ENCODE measurements at regions not wholly inside any gene's neighbourhood (a gene's known extent, or its start where the extent isn't known, plus 50 kb on each side); places are given as distances from the start of the nearest gene placed in this dataset.

DNA sequence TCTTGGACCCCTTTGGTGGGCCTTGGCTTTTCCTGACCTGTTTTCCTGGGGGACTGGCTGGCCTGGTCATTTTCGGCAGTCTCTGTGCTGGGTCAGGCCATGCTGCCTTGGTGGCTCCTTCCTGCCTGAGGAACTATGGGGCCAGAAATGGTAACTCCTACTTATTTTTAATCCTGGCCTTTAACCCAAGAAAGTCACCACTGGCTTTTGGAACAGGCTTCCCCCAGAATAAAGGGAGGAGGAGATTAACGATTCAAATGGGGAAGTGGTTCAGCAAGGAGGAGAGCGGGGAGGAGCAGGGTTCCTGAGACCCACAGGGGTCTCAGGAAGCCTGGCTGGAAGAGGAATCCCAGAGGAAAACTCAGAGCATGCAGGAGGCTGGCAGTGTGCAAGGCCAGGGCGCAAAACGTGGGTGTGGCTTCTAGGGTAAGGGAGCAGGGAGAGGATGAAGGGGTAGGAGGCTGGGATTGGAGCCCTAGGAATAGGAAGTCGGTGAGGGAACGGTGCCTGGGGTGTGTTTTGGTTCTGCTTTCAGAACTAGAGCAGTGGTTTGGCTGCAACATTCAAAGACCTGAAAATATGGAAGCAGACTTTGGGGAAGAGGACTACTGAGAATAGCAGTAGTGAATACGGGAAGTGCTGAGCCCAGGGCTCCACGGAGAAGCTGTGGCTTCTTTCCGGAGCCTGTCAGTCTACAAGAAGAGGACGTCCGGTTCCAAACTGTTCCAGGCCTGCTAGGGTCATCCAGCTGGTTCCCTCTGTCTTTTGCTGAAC, 271.1 kb upstream of the KLF4 start:
- Histone ChIP-seq H3K27ac (no peak overlapping the region), H3K27me3 (ENCODE audit: insufficient read depth, low read depth) (no peaks in the 10 kb centered on the region), H3K4me3 (IDR thresholded peaks at IDR 0.05; ENCODE audit: insufficient read depth, low read depth, low read length) (no peak overlapping the region), H3K36me3 (ENCODE audit: insufficient read depth) (no peaks in the 10 kb centered on the region), H3K9ac (no peak overlapping the region), H3K79me2 (ENCODE audit: insufficient read depth, low read depth) (no peaks in the 10 kb centered on the region), H2AFZ (ENCODE audit: low read depth) (no peak overlapping the region), H3K4me1 (ENCODE audit: low read depth, poor library complexity, severe bottlenecking) (no peaks in the 10 kb centered on the region), H4K20me1 (ENCODE audit: insufficient read depth) (no peaks in the 10 kb centered on the region), H3K4me2 (no peak overlapping the region)
- TF ChIP-seq, protein P1, sequence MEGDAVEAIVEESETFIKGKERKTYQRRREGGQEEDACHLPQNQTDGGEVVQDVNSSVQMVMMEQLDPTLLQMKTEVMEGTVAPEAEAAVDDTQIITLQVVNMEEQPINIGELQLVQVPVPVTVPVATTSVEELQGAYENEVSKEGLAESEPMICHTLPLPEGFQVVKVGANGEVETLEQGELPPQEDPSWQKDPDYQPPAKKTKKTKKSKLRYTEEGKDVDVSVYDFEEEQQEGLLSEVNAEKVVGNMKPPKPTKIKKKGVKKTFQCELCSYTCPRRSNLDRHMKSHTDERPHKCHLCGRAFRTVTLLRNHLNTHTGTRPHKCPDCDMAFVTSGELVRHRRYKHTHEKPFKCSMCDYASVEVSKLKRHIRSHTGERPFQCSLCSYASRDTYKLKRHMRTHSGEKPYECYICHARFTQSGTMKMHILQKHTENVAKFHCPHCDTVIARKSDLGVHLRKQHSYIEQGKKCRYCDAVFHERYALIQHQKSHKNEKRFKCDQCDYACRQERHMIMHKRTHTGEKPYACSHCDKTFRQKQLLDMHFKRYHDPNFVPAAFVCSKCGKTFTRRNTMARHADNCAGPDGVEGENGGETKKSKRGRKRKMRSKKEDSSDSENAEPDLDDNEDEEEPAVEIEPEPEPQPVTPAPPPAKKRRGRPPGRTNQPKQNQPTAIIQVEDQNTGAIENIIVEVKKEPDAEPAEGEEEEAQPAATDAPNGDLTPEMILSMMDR (conservative IDR thresholded peaks at IDR 0.05; ENCODE audit: low read depth, low read length): no peak

DNA sequence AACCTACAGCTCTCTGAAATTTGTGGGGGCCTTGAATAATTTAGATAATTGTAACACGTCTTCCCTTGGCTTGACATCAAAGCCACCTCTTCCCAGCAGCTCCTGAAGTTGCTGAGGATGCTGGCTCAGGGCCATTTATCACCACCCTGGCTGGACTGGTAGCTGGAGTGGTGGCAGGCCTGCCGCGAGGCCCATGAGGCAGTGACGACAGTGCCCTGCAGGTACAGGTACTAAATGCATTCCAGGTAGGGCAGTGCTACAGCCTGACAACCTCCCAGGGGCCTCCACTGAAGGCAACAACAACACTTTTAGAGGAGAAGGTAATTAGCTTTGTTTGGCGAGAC, 270.2 kb upstream of the KLF4 start:
- no peak overlapping the region for H3K27ac ChIP-seq
- H2AFZ ChIP-seq (ENCODE audit: low read depth): no peak overlapping the region
- no peaks in the 10 kb centered on the region for H3K4me1 ChIP-seq (ENCODE audit: low read depth, poor library complexity, severe bottlenecking)
- no peaks in the 10 kb centered on the region for H3K36me3 ChIP-seq (ENCODE audit: insufficient read depth)
- H3K79me2 ChIP-seq (ENCODE audit: insufficient read depth, low read depth): no peaks in the 10 kb centered on the region
- H3K4me3 ChIP-seq (IDR thresholded peaks at IDR 0.05; ENCODE audit: insufficient read depth, low read depth, low read length): no peak overlapping the region
- H3K27me3 ChIP-seq (ENCODE audit: insufficient read depth, low read depth): no peaks in the 10 kb centered on the region
- no peaks in the 10 kb centered on the region for H4K20me1 ChIP-seq (ENCODE audit: insufficient read depth)
- no peak overlapping the region for H3K4me2 ChIP-seq
- TF ChIP-seq, protein P1 (conservative IDR thresholded peaks at IDR 0.05; ENCODE audit: low read depth, low read length): no peak
- H3K9ac ChIP-seq: no peak overlapping the region

DNA sequence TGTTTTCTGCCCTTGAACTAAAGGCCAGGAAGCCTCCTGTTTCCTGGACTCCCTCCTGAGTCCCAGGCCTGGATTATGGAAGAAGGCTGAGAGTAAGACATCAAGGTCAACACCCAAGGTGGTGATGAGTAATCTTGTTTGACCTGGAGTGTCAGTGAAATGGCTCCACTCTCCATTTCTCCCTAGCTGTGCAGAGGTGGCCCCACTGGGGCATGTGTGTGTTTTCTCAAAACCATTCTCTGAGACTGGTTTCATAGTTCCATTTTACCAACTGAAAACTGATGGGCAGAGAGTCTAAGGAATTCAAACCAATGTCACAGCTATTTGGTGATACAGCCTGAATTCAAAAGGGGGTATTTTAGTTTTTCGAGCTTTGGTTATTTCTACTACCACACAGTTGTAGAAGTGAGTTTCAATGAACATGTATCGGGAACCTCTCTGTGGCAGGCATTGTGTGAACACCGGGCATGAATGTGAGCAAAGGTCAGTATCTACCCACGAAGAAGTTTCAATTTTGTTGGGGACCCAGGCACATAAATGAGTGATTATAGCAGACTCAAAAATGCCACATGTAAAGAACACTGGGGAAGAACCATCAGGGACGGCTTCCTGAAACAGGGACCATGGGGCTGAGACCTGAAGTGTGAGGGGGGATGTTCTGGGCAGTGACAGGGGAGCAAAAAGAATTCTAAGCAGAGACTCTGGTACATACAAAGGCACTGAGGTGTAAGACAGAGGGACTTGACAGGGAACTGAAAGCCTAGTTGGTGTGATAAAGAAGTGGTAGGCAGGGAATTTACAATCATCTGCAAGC, 269.6 kb upstream of the KLF4 start:
- no peak overlapping the region for H3K4me3 ChIP-seq (IDR thresholded peaks at IDR 0.05; ENCODE audit: insufficient read depth, low read depth, low read length)
- no peak overlapping the region for H3K9ac ChIP-seq
- no peaks in the 10 kb centered on the region for H3K4me1 ChIP-seq (ENCODE audit: low read depth, poor library complexity, severe bottlenecking)
- H3K27ac ChIP-seq: no peak overlapping the region
- no peak overlapping the region for H3K4me2 ChIP-seq
- no peaks in the 10 kb centered on the region for H3K27me3 ChIP-seq (ENCODE audit: insufficient read depth, low read depth)
- TF ChIP-seq, protein P1 (conservative IDR thresholded peaks at IDR 0.05; ENCODE audit: low read depth, low read length): no peak
- no peaks in the 10 kb centered on the region for H4K20me1 ChIP-seq (ENCODE audit: insufficient read depth)
- H2AFZ ChIP-seq (ENCODE audit: low read depth): no peak overlapping the region
- H3K79me2 ChIP-seq (ENCODE audit: insufficient read depth, low read depth): no peaks in the 10 kb centered on the region
- H3K36me3 ChIP-seq (ENCODE audit: insufficient read depth): no peaks in the 10 kb centered on the region

DNA sequence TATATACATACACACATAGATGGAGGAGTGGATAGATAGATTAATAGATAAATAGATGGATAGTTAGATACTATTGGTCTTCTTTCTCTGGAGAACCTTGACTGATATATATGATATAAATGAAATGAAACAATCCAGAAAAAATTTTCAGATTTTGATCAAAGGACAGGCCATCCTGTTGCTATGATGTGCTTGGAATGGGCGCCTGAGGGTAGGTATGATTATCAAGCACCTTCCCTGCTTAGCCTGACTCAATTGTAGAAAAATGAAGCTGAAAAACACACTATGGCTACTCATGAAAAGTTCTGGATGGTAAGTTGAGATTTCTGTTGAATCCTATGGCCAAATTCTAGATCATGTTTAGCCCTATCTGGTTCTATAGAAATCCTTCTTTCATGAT, 266.5 kb upstream of the KLF4 start:
- Histone ChIP-seq H3K27me3 (ENCODE audit: insufficient read depth, low read depth) (no peaks in the 10 kb centered on the region), H3K36me3 (ENCODE audit: insufficient read depth) (no peaks in the 10 kb centered on the region), H2AFZ (ENCODE audit: low read depth) (no peak overlapping the region), H3K4me1 (ENCODE audit: low read depth, poor library complexity, severe bottlenecking) (peaks cover 21% of the 10 kb centered on the region), H3K4me2 (no peak overlapping the region), H3K79me2 (ENCODE audit: insufficient read depth, low read depth) (no peaks in the 10 kb centered on the region), H3K9ac (no peak overlapping the region), H4K20me1 (ENCODE audit: insufficient read depth) (no peaks in the 10 kb centered on the region), H3K27ac (no peak overlapping the region), H3K4me3 (IDR thresholded peaks at IDR 0.05; ENCODE audit: insufficient read depth, low read depth, low read length) (no peak overlapping the region)
- TF ChIP-seq, protein P1 (conservative IDR thresholded peaks at IDR 0.05; ENCODE audit: low read depth, low read length): no peak

All from KMS-11 (cell line).